ENCODE measurements at regions not wholly inside any gene's neighbourhood (a gene's known extent, or its start where the extent isn't known, plus 50 kb on each side); places are given as distances from the start of the nearest gene placed in this dataset.

GRCh38 chr12:126309278-126309677 is 1244.0 kb downstream of the AACS start:
- Histone ChIP-seq H3K4me1 (ENCODE audit: control insufficient read depth in 1 of 2, insufficient read depth in 2 of 2, low read length in 2 of 2) (no peaks in the 10 kb centered on the region), H3K9me3 (ENCODE audit: control insufficient read depth in 1 of 2, low read length in 2 of 2) (peaks cover 0 to 5% of the 10 kb centered on the region in 2 donors), H3K36me3 (ENCODE audit: control insufficient read depth in 1 of 2, insufficient read depth in 2 of 2, low read length in 2 of 2) (no peaks in the 10 kb centered on the region), H3K4me3 (ENCODE audit: low read depth in 1 of 2, low read length in 2 of 2) (no peak overlapping the region), H3K27ac (ENCODE audit: low read length) (no peak overlapping the region), H3K27me3 (ENCODE audit: low read depth, low read length) (no peaks in the 10 kb centered on the region)

- H3K9me3 ChIP-seq (ENCODE audit: control insufficient read depth in 1 of 2, low read length in 2 of 2) = no peaks in the 10 kb centered on the region
- no peak overlapping the region for H3K4me3 ChIP-seq (ENCODE audit: low read depth in 1 of 2, low read length in 2 of 2)
- H3K4me1 ChIP-seq (ENCODE audit: control insufficient read depth in 1 of 2, insufficient read depth in 2 of 2, low read length in 2 of 2) = no peaks in the 10 kb centered on the region
- no peaks in the 10 kb centered on the region for H3K27me3 ChIP-seq (ENCODE audit: low read depth, low read length)
- H3K27ac ChIP-seq (ENCODE audit: low read length) = no peak overlapping the region
- no peaks in the 10 kb centered on the region for H3K36me3 ChIP-seq (ENCODE audit: control insufficient read depth in 1 of 2, insufficient read depth in 2 of 2, low read length in 2 of 2)
These were observed 1247.2 kb downstream of the AACS start for GRCh38 chr12:126312457-126312856.

- H3K36me3 ChIP-seq (ENCODE audit: control insufficient read depth in 1 of 2, insufficient read depth in 2 of 2, low read length in 2 of 2) = no peaks in the 10 kb centered on the region
These were observed 1251.2 kb downstream of the AACS start for GRCh38 chr12:126316411-126316810.

DNA sequence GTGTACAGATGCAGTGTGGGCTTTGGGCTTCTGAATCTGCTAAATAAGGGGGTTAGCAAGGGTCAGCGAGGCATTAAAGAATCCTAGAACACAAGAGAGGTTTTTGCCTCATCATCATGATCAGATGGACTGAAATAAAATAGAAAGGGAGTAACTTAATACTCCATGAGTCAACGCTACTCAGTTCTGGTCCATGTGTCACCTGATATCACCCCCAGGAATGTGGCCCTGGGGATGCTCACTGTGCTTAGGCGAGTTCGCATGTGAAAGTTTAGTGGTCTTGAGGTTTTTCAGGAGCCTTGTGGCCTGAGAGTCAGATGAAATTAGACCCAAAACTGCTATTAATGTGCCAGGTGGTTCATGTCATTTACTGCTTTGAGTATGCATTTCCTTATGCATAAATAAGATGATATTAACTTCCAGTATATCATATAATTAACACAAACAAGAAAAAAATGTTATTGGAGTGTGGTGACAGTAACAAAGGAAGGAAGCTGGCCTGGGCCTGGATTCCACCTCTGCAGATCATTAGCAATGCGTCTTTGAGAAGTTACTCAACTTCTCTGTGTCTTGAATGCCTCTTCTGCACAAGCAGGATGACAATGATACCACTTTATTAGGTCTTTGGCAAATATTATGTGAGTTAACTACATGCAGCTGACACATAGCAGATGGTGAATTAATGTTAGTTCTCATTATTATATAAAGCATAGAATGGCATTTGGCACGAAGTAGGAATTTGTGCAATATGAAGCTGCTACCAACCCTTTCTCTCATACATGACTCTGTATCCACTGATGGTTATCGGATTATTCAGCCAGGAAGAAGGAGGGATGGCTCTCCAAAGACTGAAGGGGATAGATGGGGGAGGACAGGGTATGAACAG is 1272.6 kb downstream of the AACS start:
- no peaks in the 10 kb centered on the region for H3K9me3 ChIP-seq (ENCODE audit: control insufficient read depth in 1 of 2, low read length in 2 of 2)
- H3K27ac ChIP-seq (ENCODE audit: low read length) = no peak overlapping the region
- H3K4me3 ChIP-seq (ENCODE audit: low read depth in 1 of 2, low read length in 2 of 2) = no peak overlapping the region
- no peaks in the 10 kb centered on the region for H3K27me3 ChIP-seq (ENCODE audit: low read depth, low read length)
- no peaks in the 10 kb centered on the region for H3K36me3 ChIP-seq (ENCODE audit: control insufficient read depth in 1 of 2, insufficient read depth in 2 of 2, low read length in 2 of 2)
- H3K4me1 ChIP-seq (ENCODE audit: control insufficient read depth in 1 of 2, insufficient read depth in 2 of 2, low read length in 2 of 2) = no peaks in the 10 kb centered on the region

More at GRCh38 chr12:126316411-126316810, 1251.2 kb downstream of the AACS start:
- Histone ChIP-seq H3K9me3 (ENCODE audit: control insufficient read depth in 1 of 2, low read length in 2 of 2) (no peaks in the 10 kb centered on the region), H3K4me3 (ENCODE audit: low read depth in 1 of 2, low read length in 2 of 2) (no peak overlapping the region), H3K4me1 (ENCODE audit: control insufficient read depth in 1 of 2, insufficient read depth in 2 of 2, low read length in 2 of 2) (no peaks in the 10 kb centered on the region), H3K27ac (ENCODE audit: low read length) (no peak overlapping the region), H3K27me3 (ENCODE audit: low read depth, low read length) (no peaks in the 10 kb centered on the region)

DNA sequence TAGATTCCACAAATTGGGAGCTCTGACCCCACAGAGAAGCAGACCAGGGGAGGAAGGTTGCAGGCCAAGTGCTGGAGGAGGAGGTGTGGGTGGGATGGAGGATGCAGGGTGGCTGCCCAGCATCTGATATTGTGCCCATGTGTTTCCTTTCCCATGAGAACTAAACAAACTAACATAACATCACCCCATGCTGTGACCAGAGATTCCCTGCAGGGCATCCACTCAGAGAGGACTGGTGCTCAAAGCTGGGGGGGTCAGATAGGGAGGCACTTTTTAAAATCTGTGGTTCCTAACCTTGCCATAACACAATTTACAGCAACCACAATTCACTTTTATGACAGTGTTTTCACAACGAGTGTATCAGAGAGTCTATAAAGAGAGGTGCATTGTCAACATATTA is 1277.6 kb downstream of the AACS start:
- H3K27ac ChIP-seq (ENCODE audit: low read length) = no peak overlapping the region
- H3K27me3 ChIP-seq (ENCODE audit: low read depth, low read length) = no peaks in the 10 kb centered on the region
- no peaks in the 10 kb centered on the region for H3K9me3 ChIP-seq (ENCODE audit: control insufficient read depth in 1 of 2, low read length in 2 of 2)
- no peaks in the 10 kb centered on the region for H3K4me1 ChIP-seq (ENCODE audit: control insufficient read depth in 1 of 2, insufficient read depth in 2 of 2, low read length in 2 of 2)
- no peak overlapping the region for H3K4me3 ChIP-seq (ENCODE audit: low read depth in 1 of 2, low read length in 2 of 2)
- no peaks in the 10 kb centered on the region for H3K36me3 ChIP-seq (ENCODE audit: control insufficient read depth in 1 of 2, insufficient read depth in 2 of 2, low read length in 2 of 2)

- Histone ChIP-seq H3K27me3 (ENCODE audit: low read depth, low read length) (no peaks in the 10 kb centered on the region), H3K27ac (ENCODE audit: low read length) (no peak overlapping the region), H3K9me3 (ENCODE audit: control insufficient read depth in 1 of 2, low read length in 2 of 2) (no peaks in the 10 kb centered on the region), H3K4me1 (ENCODE audit: control insufficient read depth in 1 of 2, insufficient read depth in 2 of 2, low read length in 2 of 2) (no peaks in the 10 kb centered on the region), H3K36me3 (ENCODE audit: control insufficient read depth in 1 of 2, insufficient read depth in 2 of 2, low read length in 2 of 2) (no peaks in the 10 kb centered on the region), H3K4me3 (ENCODE audit: low read depth in 1 of 2, low read length in 2 of 2) (no peak overlapping the region)
These were observed 1278.1 kb downstream of the AACS start for GRCh38 chr12:126343321-126343720.

- H3K9me3 ChIP-seq (ENCODE audit: control insufficient read depth in 1 of 2, low read length in 2 of 2) = peaks cover 0 to 3% of the 10 kb centered on the region in 2 donors
- H3K4me1 ChIP-seq (ENCODE audit: control insufficient read depth in 1 of 2, insufficient read depth in 2 of 2, low read length in 2 of 2) = no peaks in the 10 kb centered on the region
- no peaks in the 10 kb centered on the region for H3K36me3 ChIP-seq (ENCODE audit: control insufficient read depth in 1 of 2, insufficient read depth in 2 of 2, low read length in 2 of 2)
- H3K27me3 ChIP-seq (ENCODE audit: low read depth, low read length) = no peaks in the 10 kb centered on the region
- H3K4me3 ChIP-seq (ENCODE audit: low read depth in 1 of 2, low read length in 2 of 2) = no peak overlapping the region
- H3K27ac ChIP-seq (ENCODE audit: low read length) = no peak overlapping the region
These were observed 1280.9 kb downstream of the AACS start for GRCh38 chr12:126346087-126346486.

- H3K4me3 ChIP-seq (ENCODE audit: low read depth in 1 of 2, low read length in 2 of 2) = no peak overlapping the region
- peaks cover 0 to 6% of the 10 kb centered on the region in 2 donors for H3K9me3 ChIP-seq (ENCODE audit: control insufficient read depth in 1 of 2, low read length in 2 of 2)
- no peak overlapping the region for H3K27ac ChIP-seq (ENCODE audit: low read length)
- H3K27me3 ChIP-seq (ENCODE audit: low read depth, low read length) = no peaks in the 10 kb centered on the region
- H3K4me1 ChIP-seq (ENCODE audit: control insufficient read depth in 1 of 2, insufficient read depth in 2 of 2, low read length in 2 of 2) = no peaks in the 10 kb centered on the region
- no peaks in the 10 kb centered on the region for H3K36me3 ChIP-seq (ENCODE audit: control insufficient read depth in 1 of 2, insufficient read depth in 2 of 2, low read length in 2 of 2)
These were observed 1282.2 kb downstream of the AACS start for GRCh38 chr12:126347421-126347820.

DNA sequence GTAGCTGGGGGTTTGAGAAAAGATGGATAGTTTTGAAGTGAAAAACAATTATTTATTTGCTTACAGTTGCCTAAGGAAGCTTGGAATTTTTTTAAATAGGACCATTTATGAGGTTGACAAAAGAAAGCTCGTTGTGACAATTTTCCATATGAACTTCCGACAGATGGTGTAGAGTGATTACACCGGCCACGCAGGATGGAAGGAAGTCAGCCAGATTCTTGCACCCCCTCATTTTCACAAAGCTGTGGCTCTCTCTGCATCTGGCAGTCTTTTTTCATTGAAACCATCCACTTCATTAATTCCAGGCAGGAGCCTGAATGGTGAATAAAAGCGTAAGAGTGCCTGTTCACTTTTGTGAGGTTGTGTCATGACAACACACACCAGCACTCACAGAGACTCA is 1284.1 kb downstream of the AACS start:
- Histone ChIP-seq H3K4me1 (ENCODE audit: control insufficient read depth in 1 of 2, insufficient read depth in 2 of 2, low read length in 2 of 2) (no peaks in the 10 kb centered on the region), H3K9me3 (ENCODE audit: control insufficient read depth in 1 of 2, low read length in 2 of 2) (peaks cover 0 to 6% of the 10 kb centered on the region in 2 donors), H3K27me3 (ENCODE audit: low read depth, low read length) (no peaks in the 10 kb centered on the region), H3K27ac (ENCODE audit: low read length) (no peak overlapping the region), H3K4me3 (ENCODE audit: low read depth in 1 of 2, low read length in 2 of 2) (no peak overlapping the region), H3K36me3 (ENCODE audit: control insufficient read depth in 1 of 2, insufficient read depth in 2 of 2, low read length in 2 of 2) (no peaks in the 10 kb centered on the region)

GRCh38 chr12:126353604-126354003 is 1288.4 kb downstream of the AACS start:
- no peaks in the 10 kb centered on the region for H3K4me1 ChIP-seq (ENCODE audit: control insufficient read depth in 1 of 2, insufficient read depth in 2 of 2, low read length in 2 of 2)
- H3K36me3 ChIP-seq (ENCODE audit: control insufficient read depth in 1 of 2, insufficient read depth in 2 of 2, low read length in 2 of 2) = no peaks in the 10 kb centered on the region

GRCh38 chr12:126354633-126355032 is 1289.4 kb downstream of the AACS start:
- no peaks in the 10 kb centered on the region for H3K4me1 ChIP-seq (ENCODE audit: control insufficient read depth in 1 of 2, insufficient read depth in 2 of 2, low read length in 2 of 2)
- no peaks in the 10 kb centered on the region for H3K36me3 ChIP-seq (ENCODE audit: control insufficient read depth in 1 of 2, insufficient read depth in 2 of 2, low read length in 2 of 2)
- no peaks in the 10 kb centered on the region for H3K27me3 ChIP-seq (ENCODE audit: low read depth, low read length)
- H3K9me3 ChIP-seq (ENCODE audit: control insufficient read depth in 1 of 2, low read length in 2 of 2) = peaks cover 3 to 11% of the 10 kb centered on the region in 2 donors
- H3K27ac ChIP-seq (ENCODE audit: low read length) = no peak overlapping the region
- no peak overlapping the region for H3K4me3 ChIP-seq (ENCODE audit: low read depth in 1 of 2, low read length in 2 of 2)

More at GRCh38 chr12:126353604-126354003, 1288.4 kb downstream of the AACS start:
- H3K9me3 ChIP-seq (ENCODE audit: control insufficient read depth in 1 of 2, low read length in 2 of 2) = peaks cover 3 to 11% of the 10 kb centered on the region in 2 donors
- no peak overlapping the region for H3K4me3 ChIP-seq (ENCODE audit: low read depth in 1 of 2, low read length in 2 of 2)
- H3K27ac ChIP-seq (ENCODE audit: low read length) = no peak overlapping the region
- no peaks in the 10 kb centered on the region for H3K27me3 ChIP-seq (ENCODE audit: low read depth, low read length)

- Histone ChIP-seq H3K36me3 (ENCODE audit: control insufficient read depth in 1 of 2, insufficient read depth in 2 of 2, low read length in 2 of 2) (no peaks in the 10 kb centered on the region), H3K9me3 (ENCODE audit: control insufficient read depth in 1 of 2, low read length in 2 of 2) (peaks cover 3 to 11% of the 10 kb centered on the region in 2 donors), H3K4me1 (ENCODE audit: control insufficient read depth in 1 of 2, insufficient read depth in 2 of 2, low read length in 2 of 2) (no peaks in the 10 kb centered on the region), H3K27ac (ENCODE audit: low read length) (no peak overlapping the region), H3K27me3 (ENCODE audit: low read depth, low read length) (no peaks in the 10 kb centered on the region), H3K4me3 (ENCODE audit: low read depth in 1 of 2, low read length in 2 of 2) (peak overlapping the region in 1 of 2 donors; percentile 21)
These were observed 1290.1 kb downstream of the AACS start for GRCh38 chr12:126355346-126355745.

Measured in muscle layer of duodenum (tissue), 2 donors.